ENCODE measurements at regions not wholly inside any gene's neighbourhood (a gene's known extent, or its start where the extent isn't known, plus 50 kb on each side); places are given as distances from the start of the nearest gene placed in this dataset.
"Not testable (repeated sequence)": the region's sequence is repeated elsewhere in the genome, so short reads cannot be mapped to it uniquely, and the experiment has no call there.

- DNase-seq (ENCODE audit: low read depth) = no peak
Observed at GRCh38 chr14:105876829-105877228, 350.4 kb downstream of the TMEM121 start.

- no peak for DNase-seq (ENCODE audit: low read depth)
Observed at GRCh38 chr14:105877645-105878044, 351.3 kb downstream of the TMEM121 start.

GRCh38 chr14:105878125-105878524 is 351.7 kb downstream of the TMEM121 start:
- DNase-seq (ENCODE audit: low read depth) = no peak

GRCh38 chr14:105878554-105878953 is 352.2 kb downstream of the TMEM121 start:
- no peak for DNase-seq (ENCODE audit: low read depth)

- DNase-seq (ENCODE audit: low read depth) = no peak
Observed at GRCh38 chr14:105879503-105879866, 353.1 kb downstream of the TMEM121 start.

GRCh38 chr14:105879867-105880561 is 353.6 kb downstream of the TMEM121 start:
- DNase-seq (ENCODE audit: low read depth) = no peak

GRCh38 chr14:105880616-105881015 is 354.2 kb downstream of the TMEM121 start:
- no peak for DNase-seq (ENCODE audit: low read depth)

- no peak for DNase-seq (ENCODE audit: low read depth)
Observed at GRCh38 chr14:105881021-105881930, 354.9 kb downstream of the TMEM121 start.

GRCh38 chr14:105882011-105882410 is 355.6 kb downstream of the TMEM121 start:
- not testable (repeated sequence) for DNase-seq (ENCODE audit: low read depth)

- no peak for DNase-seq (ENCODE audit: low read depth)
Observed at GRCh38 chr14:105882626-105883025, 356.2 kb downstream of the TMEM121 start.

- DNase-seq (ENCODE audit: low read depth) = no peak
Observed at GRCh38 chr14:105883066-105884005, 357.0 kb downstream of the TMEM121 start.

GRCh38 chr14:105884192-105884807 is 357.9 kb downstream of the TMEM121 start:
- DNase-seq (ENCODE audit: low read depth) = not testable (repeated sequence)

- DNase-seq (ENCODE audit: low read depth) = no peak
Observed at GRCh38 chr14:105884808-105885281, 358.5 kb downstream of the TMEM121 start.

GRCh38 chr14:105885561-105886320 is 359.4 kb downstream of the TMEM121 start:
- no peak for DNase-seq (ENCODE audit: low read depth)

- DNase-seq (ENCODE audit: low read depth) = not testable (repeated sequence)
Observed at GRCh38 chr14:105886791-105887191, 360.4 kb downstream of the TMEM121 start.

- DNase-seq (ENCODE audit: low read depth) = no peak
Observed at GRCh38 chr14:105887692-105888091, 361.3 kb downstream of the TMEM121 start.

GRCh38 chr14:105888151-105888550 is 361.8 kb downstream of the TMEM121 start:
- no peak for DNase-seq (ENCODE audit: low read depth)

GRCh38 chr14:105888784-105889665 is 362.6 kb downstream of the TMEM121 start:
- DNase-seq (ENCODE audit: low read depth) = no peak

GRCh38 chr14:105889666-105890473 is 363.5 kb downstream of the TMEM121 start:
- DNase-seq (ENCODE audit: low read depth) = no peak
